HepG2 (cell line): ENCODE measurements at regions not wholly inside any gene's neighbourhood (a gene's known extent, or its start where the extent isn't known, plus 50 kb on each side); places are given as distances from the start of the nearest gene placed in this dataset.

Experiments used
- FOXK2 ChIP-seq: fragments of 450-650 bp; IDR thresholded peaks from 2 replicates; pipeline ENCODE4 v1.6.1; 2016
- GABPA ChIP-seq, 2 experiments: IDR thresholded peaks; 2 replicates each; pipeline ENCODE4 v1.6.1; 2011 to 2016; ENCODE audit warnings: low read depth in 2 of 2, low read length in 1 of 2, missing biosample characterization in 1 of 2, missing genetic modification characterization in 1 of 2
- HOXA3 ChIP-seq: sonication (generic); formaldehyde crosslinking; IDR thresholded peaks from 2 replicates; pipeline ENCODE4 v1.5.0; 2020; ENCODE audit warnings: missing genetic modification reagents
- MEIS2 ChIP-seq: sonication (generic); formaldehyde crosslinking; IDR thresholded peaks from 2 replicates; pipeline ENCODE4 v1.9.0; 2021; ENCODE audit warnings: mild to moderate bottlenecking, missing genetic modification reagents
- POLR2A ChIP-seq, 2 experiments: IDR thresholded peaks; 2 replicates each; pipeline ENCODE4 v1.6.1; 2011; ENCODE audit warnings: low read depth in 2 of 2, low read length in 2 of 2, mild to moderate bottlenecking in 1 of 2, moderate library complexity in 1 of 2; ENCODE audit not compliant: insufficient read depth in 1 of 2
- SRF ChIP-seq: IDR thresholded peaks from 2 replicates; pipeline ENCODE4 v1.6.1; 2011; ENCODE audit warnings: mild to moderate bottlenecking, low read depth, low read length, moderate library complexity
- YY1 ChIP-seq: IDR thresholded peaks from 2 replicates; pipeline ENCODE4 v1.6.1; 2011; ENCODE audit warnings: low read length, low read depth, moderate library complexity, mild to moderate bottlenecking; ENCODE audit not compliant: insufficient read depth, insufficient replicate concordance
- ZFP1 ChIP-seq: IDR thresholded peaks from 2 replicates; pipeline ENCODE4 v1.6.1; 2016
- ZKSCAN1 ChIP-seq: fragments of 150-350 bp; IDR thresholded peaks from 2 replicates; pipeline ENCODE4 v1.6.1; 2014; ENCODE audit warnings: low read length
- ZNF121 ChIP-seq: sonication (generic); formaldehyde crosslinking; IDR thresholded peaks from 2 replicates; pipeline ENCODE4 v1.5.0; 2020; ENCODE audit warnings: mild to moderate bottlenecking, missing genetic modification reagents
- ZNF431 ChIP-seq: sonication (generic); formaldehyde crosslinking; IDR thresholded peaks from 2 replicates; pipeline ENCODE4 v1.9.0; 2022; ENCODE audit warnings: missing genetic modification reagents, low read depth, mild to moderate bottlenecking, borderline replicate concordance
- ZNF562 ChIP-seq: sonication (generic); formaldehyde crosslinking; IDR thresholded peaks from 2 replicates; pipeline ENCODE4 v1.8.0; 2022; ENCODE audit warnings: missing genetic modification reagents, borderline replicate concordance
- TF ChIP-seq, protein P1 (sequence below): sonication (generic); formaldehyde crosslinking; IDR thresholded peaks from 2 replicates; pipeline ENCODE4 v1.5.0; 2020; ENCODE audit warnings: mild to moderate bottlenecking, missing genetic modification reagents, moderate library complexity
- TF ChIP-seq, protein P2 (sequence below): IDR thresholded peaks from 2 replicates; pipeline ENCODE4 v1.6.1; 2016; ENCODE audit warnings: missing biosample characterization, missing genetic modification reagents, low read depth

DNA sequence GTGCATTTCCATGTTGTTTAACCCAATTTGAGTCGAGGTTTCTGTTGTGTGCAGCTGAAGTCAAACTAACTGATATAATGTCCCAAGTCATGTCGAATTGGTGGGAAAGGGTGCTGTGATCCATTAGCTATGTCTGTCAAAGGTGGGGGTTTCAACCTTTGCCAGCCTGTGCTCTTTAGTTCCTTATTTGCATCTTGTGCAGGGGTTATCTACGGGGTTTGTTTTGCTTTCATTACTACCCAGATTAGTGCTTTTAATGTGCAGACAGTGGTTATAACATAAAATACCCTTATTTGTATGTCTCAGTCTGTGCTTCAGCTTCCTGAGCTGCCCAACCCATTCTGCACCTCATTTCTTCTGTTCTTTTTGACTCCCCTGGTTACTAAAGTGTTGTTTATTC, 271.9 kb upstream of the CXCR4 start:
- TF ChIP-seq ZKSCAN1 (no peak), SRF (no peak), ZNF562 (CRISPR knock-in tag) (no peak), ZNF431 (no peak), ZNF121 (CRISPR knock-in tag) (no peak), POLR2A (IDR thresholded peaks at IDR 0.05; ENCODE audit: insufficient read depth in 1 of 2, low read depth in 2 of 2, low read length in 2 of 2) (no peak), YY1 (no peak), FOXK2 (no peak), MEIS2 (CRISPR knock-in tag) (no peak), ZFP1 (CRISPR knock-in tag) (no peak), GABPA (IDR thresholded peaks at IDR 0.05; ENCODE audit: low read depth, low read length) (no peak), GABPA (CRISPR knock-in tag; IDR thresholded peaks at IDR 0.05; ENCODE audit: low read depth) (no peak), HOXA3 (CRISPR knock-in tag) (no peak)
- TF ChIP-seq, protein P1, sequence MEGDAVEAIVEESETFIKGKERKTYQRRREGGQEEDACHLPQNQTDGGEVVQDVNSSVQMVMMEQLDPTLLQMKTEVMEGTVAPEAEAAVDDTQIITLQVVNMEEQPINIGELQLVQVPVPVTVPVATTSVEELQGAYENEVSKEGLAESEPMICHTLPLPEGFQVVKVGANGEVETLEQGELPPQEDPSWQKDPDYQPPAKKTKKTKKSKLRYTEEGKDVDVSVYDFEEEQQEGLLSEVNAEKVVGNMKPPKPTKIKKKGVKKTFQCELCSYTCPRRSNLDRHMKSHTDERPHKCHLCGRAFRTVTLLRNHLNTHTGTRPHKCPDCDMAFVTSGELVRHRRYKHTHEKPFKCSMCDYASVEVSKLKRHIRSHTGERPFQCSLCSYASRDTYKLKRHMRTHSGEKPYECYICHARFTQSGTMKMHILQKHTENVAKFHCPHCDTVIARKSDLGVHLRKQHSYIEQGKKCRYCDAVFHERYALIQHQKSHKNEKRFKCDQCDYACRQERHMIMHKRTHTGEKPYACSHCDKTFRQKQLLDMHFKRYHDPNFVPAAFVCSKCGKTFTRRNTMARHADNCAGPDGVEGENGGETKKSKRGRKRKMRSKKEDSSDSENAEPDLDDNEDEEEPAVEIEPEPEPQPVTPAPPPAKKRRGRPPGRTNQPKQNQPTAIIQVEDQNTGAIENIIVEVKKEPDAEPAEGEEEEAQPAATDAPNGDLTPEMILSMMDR, result no peak
- TF ChIP-seq, protein P2, sequence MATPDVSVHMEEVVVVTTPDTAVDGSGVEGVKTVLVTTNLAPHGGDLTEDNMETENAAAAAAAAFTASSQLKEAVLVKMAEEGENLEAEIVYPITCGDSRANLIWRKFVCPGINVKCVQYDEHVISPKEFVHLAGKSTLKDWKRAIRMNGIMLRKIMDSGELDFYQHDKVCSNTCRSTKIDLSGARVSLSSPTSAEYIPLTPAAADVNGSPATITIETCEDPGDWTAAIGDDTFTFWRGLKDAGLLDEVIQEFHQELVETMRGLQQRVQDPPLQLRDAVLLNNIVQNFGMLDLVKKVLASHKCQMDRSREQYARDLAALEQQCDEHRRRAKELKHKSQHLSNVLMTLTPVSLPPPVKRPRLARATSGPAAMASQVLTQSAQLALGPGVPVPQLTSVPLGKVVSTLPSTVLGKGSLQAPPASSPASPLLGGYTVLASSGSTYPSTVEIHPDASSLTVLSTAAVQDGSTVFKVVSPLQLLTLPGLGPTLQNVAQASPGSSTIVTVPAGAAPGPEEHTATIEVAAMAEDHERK (CRISPR knock-in tag), result no peak
